HG03342 (cell line): ENCODE measurements at regions not wholly inside any gene's neighbourhood (a gene's known extent, or its start where the extent isn't known, plus 50 kb on each side); places are given as distances from the start of the nearest gene placed in this dataset.

ENCODE experiments used
- ATAC-seq: cut with Tn5 transposase; IDR thresholded peaks from one replicate; pipeline ENCODE4 v1.9.1; 2021; ENCODE audit warnings: mild to moderate bottlenecking, moderate library complexity; ENCODE audit not compliant: unreplicated experiment

DNA sequence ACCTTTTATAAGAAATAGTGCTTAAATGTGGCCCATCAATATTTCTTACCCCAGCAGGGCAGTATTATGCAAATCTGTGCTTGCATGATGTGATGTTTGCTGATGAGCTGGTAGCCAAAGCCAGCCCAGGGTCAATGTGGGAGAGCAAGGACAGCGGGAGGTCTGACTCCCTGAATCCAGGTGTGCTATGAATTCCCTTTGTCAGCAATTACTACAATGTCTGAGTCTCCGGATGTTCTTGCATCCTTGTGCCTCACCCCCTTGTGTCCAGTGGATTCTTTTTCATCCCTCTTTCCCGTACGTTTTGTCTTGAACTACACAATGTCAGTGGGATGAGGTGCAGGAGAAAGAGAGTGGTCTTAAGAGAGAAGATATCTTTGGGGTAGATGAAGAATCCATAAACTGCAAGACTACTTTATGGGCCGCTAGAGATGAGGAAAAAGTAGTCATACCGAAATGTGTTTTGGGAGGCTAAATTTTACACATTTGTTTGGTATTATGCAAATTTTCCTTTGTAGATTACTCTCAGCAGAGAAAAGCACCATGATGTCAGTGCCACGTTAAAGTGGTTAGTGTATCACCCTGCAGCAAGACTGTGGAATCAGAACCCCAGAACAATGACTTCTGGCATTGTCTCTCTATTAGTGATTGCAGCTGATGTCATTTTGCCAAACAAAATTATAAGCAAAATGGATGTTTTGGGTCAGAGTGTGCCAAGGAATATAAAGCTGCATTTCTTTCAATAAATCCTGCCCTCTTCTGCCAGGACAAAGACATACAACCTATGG is 53.5 kb upstream of the TSHZ3 start:
- no peak for ATAC-seq

DNA sequence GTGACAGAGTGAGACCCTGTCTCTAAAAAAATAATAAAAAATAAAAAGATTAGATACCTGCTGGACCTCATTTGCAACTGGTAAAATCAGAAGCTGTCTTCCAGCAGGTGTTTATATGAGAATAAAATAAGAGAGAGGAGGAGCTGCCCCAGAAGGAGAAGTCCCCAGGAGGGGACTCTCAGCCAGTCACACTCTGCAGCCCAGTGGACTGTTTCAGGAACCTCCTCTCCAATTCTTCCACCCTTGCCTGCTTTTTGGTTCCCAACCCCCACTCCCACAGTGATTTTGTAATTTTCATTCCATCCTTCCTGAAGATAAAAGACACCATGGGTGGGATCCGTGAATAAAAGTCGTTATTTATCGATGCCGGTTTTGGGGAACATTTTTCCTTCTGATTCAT is 56.9 kb upstream of the TSHZ3 start:
- ATAC-seq = no peak

DNA sequence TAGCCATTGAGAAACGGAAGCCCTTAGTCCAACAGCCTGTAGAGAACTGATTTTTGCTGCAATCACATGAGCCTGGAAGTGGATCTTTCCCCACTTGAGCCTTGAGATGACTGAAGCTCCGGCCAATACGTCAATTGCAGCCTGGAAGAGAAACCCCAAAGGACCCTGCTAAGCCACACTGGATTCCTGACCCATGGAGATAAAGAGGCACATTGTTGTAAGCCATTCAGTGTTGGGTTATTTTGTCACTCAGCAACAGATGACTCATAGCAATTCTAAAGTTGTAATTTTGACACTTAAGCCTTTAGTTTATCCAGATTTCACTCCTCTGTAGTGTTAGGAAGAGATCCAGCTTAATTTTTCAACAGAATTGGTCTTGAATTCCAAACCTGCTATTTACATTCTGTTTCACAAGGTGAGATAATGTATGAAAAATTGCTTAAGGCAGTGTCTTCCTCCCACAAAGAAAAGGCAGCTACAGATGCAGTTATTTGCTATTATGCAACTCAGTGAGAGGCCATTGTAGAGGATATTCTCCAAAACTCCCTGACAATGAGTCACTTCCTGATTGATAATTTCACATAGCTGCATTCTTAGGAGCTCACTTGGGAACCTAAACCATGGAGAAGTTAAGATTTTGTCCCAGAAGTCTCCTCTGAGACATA is 59.4 kb upstream of the TSHZ3 start:
- no peak for ATAC-seq

DNA sequence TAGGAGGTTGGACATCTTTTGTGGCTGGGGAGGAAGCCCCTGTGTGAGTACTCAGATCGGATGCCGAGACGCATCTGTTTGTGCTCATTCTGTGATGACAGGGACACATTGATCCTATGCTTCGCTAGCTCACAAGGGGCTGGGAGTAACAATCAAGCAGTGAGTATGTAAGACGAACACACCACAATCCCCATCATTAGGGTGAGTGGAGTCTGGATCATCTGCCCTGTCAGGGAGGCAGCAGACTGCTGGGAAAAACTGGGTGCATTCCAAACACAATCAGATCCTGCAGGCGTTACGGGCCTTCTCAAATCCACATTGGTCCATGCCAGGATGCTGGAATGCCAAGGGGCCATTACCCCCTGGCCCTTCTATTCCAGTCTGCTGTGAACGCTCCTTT is 64.1 kb upstream of the TSHZ3 start:
- no peak for ATAC-seq

DNA sequence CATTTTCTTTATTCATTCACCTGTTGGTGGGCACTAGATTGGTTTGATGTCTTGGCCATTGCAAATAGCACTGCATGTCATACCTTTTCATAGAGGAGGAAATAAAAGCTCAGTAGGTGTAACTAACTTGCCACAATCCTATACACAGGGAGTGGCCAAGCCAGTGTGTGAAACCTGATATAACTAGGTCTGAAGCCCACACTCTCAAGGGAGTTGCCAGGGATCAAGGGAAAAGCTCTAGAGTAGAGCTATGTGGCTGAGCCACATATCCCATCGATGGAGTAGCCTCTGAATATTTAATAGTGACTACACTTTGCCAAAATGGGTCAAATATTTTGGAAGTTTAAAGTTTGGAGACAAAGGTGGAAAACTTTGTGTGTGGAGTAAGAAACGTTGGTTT is 66.1 kb upstream of the TSHZ3 start:
- no peak for ATAC-seq

DNA sequence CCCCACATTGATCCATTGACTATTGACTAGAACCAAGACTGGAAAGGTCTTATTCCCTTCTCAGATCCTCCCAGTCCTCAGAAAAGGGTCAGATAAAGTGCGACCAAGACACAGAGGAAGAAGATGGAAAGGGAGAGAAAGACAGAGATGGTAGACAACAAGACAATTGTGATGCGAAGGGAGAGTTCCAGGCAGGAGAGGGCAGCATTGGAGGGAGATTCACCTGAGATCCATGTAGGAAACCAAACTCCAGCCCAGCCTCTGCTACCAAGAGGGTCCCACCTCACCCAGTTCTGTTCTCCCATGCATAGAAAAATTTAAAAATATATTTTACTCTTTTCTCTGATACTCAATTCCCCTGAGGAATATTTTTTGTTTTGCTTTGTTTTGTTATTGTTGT is 67.3 kb upstream of the TSHZ3 start:
- no peak for ATAC-seq

DNA sequence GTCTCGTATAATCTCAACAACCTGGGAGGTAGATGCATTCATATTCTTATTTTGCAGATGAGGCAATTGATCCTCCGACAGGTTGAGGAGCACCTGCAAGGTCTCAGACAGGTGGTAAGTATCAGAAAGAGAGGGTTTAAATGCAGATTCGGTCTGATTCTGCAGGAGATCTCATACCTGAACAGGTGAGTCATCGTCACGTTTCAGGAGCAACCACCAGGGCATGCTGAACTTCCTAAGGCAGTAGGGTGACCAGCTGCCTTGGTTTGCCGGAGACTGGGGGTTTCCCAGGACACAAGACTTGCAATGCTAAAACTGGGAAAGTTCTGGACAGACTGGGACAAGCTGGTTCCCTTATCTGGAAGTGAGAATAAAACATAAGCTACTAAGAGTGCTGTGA is 68.8 kb upstream of the TSHZ3 start:
- no peak for ATAC-seq

DNA sequence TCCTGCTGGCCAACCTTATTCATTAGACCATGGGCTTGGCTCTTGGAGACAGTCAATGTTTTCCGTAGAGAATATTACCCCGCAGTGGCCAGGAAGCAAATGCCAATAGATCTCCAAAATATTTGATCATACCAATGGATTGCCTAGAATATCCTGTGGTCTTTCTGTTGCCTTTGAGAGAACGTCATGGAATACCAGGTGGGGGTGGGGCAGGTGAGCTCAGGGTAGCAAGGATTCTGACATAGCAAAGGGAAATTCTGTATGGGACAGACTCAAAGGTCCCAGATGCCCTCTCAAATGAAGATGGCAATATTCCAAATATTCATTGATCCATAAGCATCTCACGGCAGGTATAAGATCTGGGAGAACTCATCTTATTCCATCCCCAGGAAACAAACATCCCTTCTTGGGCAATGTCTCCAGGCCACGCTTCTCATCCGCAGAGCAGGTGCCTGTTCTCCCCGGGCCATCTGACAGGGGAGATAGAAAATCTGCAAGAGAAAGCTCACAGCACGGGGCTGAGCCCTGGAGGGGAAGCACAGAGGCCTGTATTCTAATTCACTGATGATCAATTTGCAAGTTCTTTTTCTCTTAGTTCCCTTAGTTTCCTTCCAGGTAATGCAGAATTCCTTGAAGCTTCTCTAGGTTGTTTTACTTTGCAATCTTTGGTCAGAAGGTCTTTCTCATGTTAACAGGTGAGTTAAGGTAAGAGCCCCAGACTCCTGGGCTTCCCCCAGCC is 69.6 kb upstream of the TSHZ3 start:
- no peak for ATAC-seq

DNA sequence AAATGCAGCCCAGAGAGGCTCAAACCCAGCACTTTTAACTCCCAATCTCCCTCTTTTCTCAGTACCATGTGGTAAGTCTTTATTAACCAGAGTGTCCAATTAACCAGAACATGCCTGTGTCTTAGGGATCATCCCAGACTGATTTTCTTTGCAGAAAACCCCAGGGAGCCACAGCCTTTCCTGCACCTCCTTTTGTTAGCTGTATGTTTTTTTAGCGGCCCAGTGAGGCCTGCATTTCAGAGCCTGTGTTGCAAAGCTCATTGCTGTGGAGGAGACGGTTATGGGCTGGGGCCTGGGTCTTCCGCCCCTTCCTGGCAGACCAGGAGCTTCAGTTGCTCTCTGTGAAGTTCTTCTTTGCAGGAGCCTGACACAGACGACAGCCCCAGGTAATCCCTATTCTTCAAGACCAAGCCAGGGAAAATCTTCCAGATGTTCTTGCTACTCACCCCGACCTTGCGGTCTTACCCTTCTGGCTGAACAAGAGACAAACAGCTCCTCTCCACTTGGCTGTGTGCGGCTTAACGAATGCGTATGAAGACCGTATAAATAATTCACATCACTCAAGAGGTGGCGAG is 70.7 kb upstream of the TSHZ3 start:
- no peak for ATAC-seq

DNA sequence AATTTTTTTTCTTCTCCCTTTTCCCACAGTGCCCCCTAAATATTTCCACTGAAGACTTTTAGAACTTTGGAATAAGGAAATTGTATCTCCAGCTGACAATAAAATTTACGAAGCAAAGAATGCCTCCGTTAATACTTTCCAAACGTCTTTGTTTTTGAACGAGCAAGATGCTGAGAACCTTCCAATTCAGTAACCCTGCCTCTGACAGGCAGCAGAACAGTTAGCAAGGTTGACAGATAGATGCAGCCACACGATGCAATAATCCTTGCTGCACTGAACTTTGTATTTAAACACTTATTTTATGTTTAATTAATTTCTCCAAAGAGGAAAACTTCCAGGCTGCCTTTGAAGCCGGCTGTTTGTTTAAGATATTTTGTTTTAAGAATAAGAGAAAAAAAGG is 71.8 kb upstream of the TSHZ3 start:
- ATAC-seq = no peak

DNA sequence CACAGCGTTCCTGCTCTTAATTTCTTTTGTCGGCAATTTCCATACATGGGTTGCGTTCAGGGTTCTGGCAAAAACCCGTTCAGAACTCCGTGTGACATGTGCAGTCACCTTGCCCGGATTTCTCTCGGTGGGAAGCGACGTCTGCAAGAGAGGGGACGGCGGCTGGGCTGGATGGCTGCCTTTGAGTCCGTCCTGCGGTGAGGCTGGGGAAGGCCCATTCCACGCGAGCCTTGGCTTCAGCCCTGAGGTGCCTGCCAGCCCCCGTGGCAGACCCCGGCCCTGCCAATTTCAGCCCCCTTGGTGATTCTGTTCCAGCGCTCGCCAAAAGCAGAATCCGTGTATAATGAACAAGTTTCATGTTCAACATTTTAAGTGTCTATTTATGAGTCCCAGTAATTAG is 72.6 kb upstream of the TSHZ3 start:
- ATAC-seq = no peak

DNA sequence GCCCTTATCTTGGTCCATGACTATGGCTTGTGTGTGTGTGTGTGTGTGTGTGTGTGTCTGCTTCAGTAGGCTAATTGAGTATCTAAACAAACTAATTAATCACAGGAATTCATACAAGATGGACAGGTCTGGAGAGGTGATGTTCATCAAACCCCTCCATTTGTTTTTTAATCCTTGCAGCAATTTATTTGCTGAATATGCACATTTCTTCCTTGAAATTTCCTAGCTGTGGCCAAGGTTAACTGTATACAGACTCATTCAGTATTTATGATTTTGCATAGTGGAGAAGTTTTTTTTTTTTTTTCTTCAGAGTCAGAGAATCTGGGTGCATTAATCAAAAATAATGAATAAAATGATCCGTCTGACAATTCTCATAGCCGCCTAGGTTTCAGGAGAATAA is 74.7 kb upstream of the TSHZ3 start:
- ATAC-seq = no peak

DNA sequence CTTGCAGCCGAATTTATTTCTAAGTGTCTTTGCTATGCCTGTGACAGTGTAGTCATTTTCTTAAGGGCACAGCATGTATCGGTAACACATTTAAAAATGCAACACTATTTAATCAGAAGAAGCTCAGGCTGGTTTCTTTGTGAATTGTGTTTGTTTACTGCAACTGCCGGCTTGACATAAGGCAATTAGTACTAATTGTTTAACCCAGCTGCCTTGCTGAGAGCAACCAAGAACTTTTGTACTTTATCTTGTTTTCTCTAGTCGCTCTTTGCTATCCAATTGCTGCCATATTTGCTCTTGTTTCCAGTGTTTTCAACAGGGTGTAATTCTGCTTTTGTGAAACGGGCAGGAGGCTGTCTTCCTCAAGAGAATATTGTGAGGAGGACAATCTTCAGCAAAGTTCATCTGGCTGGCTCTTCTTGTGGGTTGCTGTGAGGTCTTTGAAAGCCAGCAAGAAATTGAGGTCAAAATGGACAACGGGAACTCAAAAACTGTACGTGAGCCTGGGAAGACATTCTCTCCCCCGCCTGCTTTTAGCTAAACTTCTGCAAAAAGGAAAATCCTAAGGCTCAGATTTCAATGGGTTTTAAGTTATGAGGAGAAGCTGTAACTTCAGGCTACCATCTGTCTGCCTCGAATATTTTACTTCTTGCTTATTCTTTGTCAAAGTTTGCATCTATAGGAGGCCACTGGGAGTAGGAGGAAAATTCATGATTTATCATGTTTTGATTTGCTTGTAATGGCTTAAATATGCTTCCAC is 75.8 kb upstream of the TSHZ3 start:
- no peak for ATAC-seq

DNA sequence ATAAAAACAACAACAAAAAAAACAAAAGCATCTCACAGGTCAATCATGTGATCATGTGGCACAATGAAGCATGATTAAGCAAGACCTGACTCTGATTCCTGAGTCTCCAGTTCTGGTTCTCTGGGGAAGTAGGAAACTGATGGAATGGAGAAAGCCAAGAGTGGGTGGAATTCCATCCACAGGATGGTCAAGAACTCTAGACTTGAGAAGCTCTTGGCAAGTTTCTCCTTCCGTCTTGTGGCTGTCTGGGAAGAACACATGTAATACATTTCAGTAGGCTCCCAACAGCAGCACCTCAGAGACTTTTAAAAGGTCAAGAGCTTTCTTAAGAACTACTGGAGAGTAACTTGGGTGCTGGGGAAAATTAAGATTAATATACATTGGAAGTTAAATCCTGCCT is 78.6 kb upstream of the TSHZ3 start:
- no peak for ATAC-seq

DNA sequence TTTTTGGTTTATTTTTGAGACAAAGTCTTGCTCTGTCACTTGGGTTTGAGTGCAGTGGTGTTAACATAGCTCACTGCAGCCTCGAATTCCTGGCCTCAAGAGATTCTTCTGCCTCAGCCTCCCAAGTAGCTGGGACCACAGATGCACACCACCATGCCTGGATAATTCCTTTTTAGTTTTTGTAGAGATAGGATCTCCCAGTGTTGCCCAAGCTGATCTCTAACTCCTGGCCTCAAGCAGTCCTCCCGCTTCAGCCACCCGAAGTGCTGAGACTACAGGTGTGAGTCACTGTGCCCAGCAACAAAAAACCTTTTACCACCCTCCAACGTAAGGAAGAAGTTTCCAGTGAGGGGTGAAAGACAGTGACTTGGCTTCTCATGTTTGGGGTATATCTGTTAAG is 81.1 kb upstream of the TSHZ3 start:
- ATAC-seq = no peak

DNA sequence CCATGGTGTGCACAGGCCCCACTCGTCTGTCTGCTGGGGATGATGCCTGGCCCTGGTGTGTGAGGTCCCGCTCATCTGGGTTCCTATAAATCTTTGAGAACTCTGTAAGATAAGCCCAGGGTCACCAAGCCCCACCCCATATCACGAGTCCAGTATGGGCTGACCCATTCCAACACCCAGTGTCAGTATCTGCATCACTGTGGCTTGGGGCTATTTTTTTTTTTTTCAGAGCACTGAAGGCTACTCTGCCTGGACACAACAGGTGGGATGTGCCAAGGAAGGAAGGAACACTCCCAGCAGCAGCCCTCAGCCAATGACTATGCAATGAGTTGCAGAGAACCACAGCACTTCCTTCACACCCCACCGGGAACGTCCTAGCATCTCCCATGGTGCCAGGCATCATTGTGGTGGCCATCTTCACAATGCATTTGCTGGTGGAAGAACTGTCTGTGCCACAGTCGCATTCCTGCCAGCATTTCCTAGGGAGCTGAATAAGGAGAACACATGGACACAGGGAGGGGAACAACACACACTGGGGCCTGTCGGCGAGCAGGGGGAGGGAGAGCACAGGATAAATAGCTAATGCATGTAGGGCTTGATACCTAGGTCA is 83.1 kb upstream of the TSHZ3 start:
- no peak for ATAC-seq

DNA sequence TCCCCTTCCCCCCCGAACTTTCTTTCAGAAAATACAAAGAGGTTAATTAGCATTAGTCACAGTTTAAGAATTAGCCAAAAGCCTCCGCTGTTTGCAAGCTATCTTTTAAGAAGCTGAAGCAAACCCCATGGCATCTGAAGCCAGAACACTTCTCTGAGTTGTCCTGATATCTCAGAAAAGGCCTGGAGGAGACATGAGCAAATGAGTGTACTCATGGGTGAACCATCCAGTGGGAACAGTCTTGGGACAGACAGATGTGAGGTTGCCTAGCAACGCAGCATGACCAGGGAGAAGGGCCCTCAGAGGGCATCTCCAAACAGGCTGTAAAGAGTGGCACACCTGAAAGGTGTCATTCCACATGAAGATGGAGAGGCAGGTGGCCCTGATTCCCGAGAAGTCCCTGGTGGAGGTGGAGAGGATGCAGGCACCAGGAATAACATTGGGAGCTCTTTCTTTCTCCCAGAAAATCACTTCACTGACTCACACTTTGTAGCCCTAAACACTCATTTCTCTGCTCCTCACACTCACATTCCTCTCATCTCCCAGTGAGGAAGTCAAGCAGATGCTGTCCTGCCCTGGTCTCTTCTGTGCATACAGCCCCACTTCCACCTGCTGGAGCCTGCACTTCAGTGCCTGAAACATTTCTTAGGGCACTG is 87.0 kb upstream of the TSHZ3 start:
- ATAC-seq = no peak

DNA sequence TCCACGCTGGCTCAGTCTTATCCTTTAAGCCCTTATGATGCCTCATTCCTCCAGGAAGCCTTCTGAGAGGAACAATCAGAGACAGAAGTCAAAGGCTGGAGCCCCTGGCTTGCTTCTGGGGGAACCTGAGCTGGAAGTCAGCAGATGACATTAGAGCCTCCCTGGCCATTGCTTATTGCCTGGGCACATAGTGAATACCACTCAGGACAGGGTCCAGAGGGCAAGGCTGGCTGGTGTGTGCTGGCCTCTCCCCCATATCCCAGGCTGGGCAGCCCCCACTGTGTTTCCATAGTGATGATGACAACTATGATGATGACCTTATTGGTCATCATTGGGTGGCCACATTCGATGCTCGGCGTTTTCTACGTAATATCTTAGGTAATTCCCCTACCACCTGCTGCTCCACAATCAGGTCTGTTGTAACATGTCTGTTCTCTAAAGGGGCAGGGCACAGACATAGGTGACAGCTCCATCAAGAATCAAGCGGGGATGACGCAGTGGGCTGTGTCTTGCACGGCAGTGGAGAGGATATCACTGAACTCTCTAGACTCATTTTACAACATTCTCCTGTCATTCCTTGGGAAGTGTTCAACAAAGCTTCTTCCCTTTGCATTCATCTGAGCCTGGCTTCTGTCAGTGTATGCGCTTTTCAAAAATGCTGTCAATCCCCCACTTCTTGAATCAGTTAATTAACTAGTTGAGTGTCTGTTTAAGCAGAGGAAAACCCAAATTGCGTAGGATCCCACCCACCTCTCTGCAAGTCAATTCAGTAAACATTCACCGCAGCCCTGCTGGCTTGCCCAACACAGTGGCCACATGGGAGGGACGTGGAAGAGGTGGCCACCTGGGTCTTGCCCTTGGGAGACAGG is 89.4 kb upstream of the TSHZ3 start:
- ATAC-seq = no peak

DNA sequence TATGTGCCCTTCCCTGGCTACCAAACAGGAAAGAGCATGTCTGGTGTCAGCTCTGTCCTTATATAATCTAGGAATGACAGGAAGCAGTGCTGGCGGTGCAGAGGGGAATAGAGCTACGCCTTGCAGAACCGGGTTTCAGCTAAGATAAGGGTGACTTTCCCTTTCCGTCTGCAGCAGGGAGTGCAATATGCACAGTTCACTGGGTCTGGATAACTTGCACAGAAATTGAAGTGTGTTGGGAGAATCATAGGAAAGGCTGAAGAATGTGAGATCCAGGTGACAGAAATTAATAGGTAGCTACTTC is 90.0 kb upstream of the TSHZ3 start:
- no peak for ATAC-seq
